ENCODE measurements at regions not wholly inside any gene's neighbourhood (a gene's known extent, or its start where the extent isn't known, plus 50 kb on each side); places are given as distances from the start of the nearest gene placed in this dataset.
"Not testable (repeated sequence)": the region's sequence is repeated elsewhere in the genome, so short reads cannot be mapped to it uniquely, and the experiment has no call there.

DNA sequence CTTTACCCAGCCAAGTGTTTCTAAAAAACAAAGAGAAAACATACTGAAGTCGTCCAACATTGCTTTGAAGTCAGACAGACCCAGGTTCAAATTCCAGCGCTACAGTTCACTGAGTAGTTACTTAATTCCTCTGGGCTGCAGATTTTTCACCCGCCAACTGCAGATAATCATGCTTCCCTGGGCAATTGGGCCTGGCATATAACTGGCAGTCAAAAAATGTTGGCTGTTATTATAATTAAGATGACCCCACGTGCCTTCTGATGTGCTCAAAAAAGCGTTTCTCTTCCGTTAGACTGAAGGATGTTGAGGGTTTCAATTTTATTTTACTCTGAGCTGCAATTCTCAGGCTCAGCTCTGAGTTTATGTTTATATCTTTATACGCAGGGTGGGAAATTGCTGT is 156.1 kb upstream of the CITED2 start:
- no peak for DNase-seq

- no peak for DNase-seq
Measured at GRCh38 chr6:139529420-139529819, 155.0 kb upstream of the CITED2 start.

- no peak for DNase-seq
Measured at GRCh38 chr6:139528471-139528870, 154.0 kb upstream of the CITED2 start.

DNA sequence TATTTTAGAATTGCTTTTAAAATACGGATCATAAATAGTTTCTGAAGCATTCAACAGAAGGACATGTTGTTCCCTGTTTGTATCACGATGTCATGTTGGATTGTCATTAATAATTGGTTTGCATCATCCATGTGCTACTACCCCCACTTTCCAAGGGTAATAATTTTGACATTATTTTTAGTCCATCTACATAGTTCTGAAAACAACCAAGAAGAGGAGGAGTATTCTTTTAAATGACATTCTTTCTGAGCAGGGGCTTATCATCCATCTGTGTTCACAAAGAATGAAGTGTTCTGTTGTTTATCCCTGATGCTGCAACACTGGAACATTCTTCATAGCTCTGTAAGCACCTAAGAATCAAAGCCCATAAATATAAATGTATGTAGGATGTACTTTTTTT is 151.0 kb upstream of the CITED2 start:
- no peak for DNase-seq

DNA sequence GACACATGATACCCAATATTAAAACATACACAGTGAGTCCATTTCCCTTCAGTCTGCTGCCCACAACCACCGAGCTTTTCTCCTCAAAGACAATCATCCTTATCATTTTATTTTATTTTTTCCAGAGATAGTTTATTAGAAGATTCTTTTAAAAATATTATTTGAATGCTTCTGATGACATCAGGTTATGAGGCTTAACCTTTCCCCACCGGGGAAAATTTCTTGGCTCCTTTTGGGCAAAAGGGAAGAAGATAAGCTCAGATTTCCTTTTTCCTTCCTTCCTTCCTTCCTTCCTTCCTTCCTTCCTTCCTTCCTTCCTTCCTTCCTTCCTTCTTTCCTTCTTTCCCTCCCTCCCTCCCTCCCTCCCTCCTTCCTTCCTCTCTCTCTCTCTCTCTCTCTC is 149.5 kb upstream of the CITED2 start:
- DNase-seq = no peak

GRCh38 chr6:139522511-139523220 is 148.2 kb upstream of the CITED2 start:
- no peak for DNase-seq

- DNase-seq = no peak
Measured at GRCh38 chr6:139521338-139521737, 146.9 kb upstream of the CITED2 start.

DNA sequence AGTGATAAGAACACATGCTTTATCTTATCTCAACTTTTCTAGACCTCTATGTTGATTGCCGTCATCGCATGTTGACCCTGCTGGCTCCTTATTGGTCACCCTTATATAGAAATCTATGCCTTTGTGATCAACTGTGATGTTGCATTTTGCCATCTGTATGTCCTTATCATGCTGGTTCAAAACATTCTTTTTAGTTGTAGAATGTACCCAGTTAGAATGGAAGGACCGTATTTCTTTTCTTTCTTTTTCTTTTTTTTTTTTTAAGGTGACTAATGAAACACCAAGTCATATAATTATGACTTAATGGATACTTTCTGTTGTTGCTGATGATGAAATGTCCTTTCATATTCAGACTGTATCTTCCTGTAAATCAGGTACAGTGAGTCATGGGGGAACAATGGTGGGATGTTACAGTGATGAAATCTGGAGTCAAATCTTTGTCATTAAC is 145.9 kb upstream of the CITED2 start:
- DNase-seq = no peak

DNA sequence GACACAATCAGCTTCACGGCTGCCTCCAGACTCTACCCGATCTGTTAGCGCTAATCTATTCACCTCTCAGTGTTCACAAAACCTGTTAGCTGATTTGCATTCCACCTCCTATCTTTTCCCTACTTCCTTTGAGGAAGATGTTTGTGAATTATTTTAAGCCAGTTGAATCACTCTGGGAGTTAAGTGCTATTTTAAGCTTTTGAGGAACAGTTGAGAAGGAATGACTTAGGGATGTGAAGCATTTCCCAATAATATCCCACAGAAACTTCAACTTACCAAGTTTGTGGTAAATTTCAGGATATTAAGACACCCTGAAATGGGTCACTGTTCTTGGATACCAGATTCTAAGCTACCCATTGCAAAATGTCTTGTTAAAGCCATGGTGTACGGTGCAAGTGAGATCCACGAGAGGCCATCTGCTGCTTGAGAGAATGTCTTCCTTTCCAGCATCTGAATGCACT is 145.2 kb upstream of the CITED2 start:
- no peak for DNase-seq

DNA sequence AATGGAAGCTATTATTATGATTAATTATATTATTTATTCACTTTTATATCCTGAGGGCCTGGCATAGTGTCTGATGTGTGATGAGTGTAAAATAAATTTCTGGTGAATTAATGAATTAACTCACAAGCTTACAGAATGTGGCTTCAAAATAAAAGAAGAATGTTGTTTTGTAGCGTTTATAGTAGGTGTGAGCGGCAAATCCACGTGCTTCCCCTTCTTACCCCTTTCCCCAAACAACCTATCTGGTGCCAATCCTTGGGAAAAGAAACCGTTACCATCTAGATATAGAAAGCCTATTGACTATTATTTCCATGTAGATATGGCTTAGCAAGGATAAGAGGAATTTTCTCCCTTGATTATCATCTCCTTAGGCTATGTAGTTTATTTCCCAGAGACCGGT is 144.6 kb upstream of the CITED2 start:
- DNase-seq = no peak

GRCh38 chr6:139518556-139519091 is 144.2 kb upstream of the CITED2 start:
- no peak for DNase-seq

- DNase-seq = not testable (repeated sequence)
Measured at GRCh38 chr6:139517998-139518555, 143.6 kb upstream of the CITED2 start.

GRCh38 chr6:139515511-139515910 is 141.1 kb upstream of the CITED2 start:
- DNase-seq = no peak

DNA sequence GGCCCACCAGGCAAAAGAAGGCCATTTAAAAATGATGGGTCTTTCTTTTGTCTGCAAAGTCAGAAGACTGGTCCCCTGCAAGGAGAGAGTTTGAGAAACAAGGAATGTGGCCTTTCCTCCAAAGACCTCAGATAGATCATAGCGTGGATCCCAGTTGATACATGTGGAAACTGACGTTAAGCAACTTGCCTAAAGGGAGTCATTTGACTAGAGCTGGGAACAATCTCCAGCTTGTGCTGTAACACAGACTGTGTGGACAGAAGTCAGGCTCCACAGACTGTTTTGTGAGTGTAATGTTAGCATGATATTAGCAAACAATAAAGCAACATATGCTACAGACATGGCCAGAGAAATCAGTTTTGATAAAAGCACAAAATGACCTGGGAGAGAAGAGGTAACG is 140.4 kb upstream of the CITED2 start:
- no peak for DNase-seq

GRCh38 chr6:139510040-139510790 is 135.8 kb upstream of the CITED2 start:
- no peak for DNase-seq

- no peak for DNase-seq
Measured at GRCh38 chr6:139509167-139509566, 134.7 kb upstream of the CITED2 start.

DNA sequence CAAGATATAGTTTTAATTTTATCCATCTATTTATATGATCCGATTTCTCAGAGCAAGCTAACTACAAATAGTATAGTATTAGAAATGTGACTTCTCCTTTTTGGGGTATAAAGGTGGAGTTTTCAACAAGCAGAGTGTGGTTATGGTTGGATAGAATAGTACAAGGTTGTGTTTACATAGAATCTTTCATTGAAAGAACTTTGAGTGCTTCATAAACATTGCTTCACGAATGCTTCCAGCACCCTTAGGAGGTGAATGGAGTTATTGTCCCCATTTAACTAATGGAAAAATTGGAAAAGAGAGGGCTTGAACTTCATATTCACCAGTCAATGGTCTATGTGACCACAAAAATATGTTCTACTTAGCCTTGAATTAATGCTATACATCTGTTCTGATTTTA is 134.1 kb upstream of the CITED2 start:
- no peak for DNase-seq

DNA sequence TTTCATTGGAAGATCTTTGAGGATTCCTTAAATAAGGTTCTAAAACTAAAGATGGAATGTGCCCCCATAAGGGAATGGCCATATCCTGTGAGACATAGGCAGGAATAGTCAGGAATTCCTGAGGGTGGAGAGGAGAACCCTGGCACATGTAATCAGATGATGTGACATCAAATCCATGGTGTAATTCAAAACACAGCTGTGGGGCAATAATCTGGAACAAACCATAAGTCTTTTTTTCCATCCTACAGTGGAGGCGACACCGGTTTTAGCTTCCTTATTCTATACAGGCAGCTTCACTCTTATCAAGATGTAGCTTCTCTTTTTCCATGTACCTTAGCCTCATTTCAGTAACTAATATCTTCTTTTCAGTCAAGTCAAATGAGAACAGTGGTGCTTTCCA is 133.6 kb upstream of the CITED2 start:
- no peak for DNase-seq

- DNase-seq = no peak
Measured at GRCh38 chr6:139500977-139501376, 126.5 kb upstream of the CITED2 start.

DNA sequence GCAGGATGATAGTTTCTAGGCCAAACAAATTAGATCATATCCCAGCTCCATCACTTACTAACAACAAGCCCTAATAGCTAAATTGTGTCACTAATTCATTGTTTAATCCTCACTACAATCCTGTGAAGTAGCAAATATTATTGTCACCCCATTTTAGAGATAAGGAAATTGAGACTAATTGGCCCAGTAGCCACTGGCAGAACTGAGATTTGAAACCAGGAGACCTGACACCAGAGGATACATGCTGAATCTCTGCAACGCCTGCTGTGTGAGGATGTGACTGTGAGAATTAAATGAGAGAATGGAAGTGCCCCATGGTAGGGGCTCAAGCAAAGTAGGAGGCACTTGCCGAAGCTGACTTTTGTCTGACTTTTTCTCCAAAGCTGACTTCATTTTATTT is 124.3 kb upstream of the CITED2 start:
- DNase-seq = no peak

GRCh38 chr6:139497345-139497961 is 123.0 kb upstream of the CITED2 start:
- DNase-seq = no peak

GRCh38 chr6:139496654-139497344 is 122.4 kb upstream of the CITED2 start:
- DNase-seq = no peak
